Globus pallidus (tissue), 1 donor: ENCODE measurements at regions not wholly inside any gene's neighbourhood (a gene's known extent, or its start where the extent isn't known, plus 50 kb on each side); places are given as distances from the start of the nearest gene placed in this dataset.

Experiments
- DNase-seq: peaks from one replicate; pipeline ENCODE4 v3.0.0-alpha.2; 2015; ENCODE audit warnings: low spot score

DNA sequence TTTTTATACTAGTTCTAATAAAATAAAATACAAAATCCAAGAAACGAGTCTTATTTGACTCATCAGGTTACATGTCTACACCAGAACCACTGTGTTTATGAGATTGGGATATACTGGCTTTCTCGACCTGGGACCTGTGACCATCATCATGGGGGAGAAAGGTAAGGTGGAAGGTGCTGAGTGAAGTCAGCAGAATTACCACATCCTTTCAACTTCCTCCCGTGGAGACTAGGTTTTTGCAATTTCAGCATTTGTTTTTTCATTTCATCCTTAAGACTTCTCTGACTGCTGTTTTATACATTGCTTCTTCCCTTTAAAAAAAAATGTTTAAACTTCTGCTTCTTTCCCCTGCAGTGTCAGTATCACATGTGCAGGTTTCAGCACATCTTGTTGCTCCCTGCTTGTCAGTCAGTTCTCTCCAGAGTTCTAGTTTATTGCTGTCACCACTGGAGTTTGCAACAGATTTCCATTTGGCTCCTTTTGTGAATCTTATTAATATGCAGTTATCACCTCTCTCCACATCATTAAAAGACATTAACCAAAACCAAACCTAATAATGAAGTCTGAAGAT is 60.4 kb upstream of the HAO2 start:
- no peak for DNase-seq

DNA sequence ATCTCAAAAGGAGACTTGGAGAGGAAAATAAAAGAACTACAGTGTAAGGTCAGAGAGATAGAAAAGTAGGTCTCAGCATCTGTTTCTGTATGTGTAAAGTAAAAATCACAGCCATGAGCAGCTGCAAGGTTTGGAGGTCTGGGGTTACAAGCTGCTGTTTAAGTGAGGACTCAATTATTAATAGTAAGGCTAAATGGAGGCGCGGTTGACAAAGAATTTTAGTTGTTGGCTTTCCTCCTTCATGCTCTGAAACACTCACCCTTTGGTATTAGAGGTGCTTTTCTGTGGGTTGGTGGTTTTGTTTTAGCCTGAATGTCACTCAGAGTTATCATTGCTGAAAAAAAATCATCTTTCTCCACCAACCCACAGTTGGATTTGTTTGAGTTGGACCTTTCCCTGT is 59.8 kb upstream of the HAO2 start:
- DNase-seq: no peak

DNA sequence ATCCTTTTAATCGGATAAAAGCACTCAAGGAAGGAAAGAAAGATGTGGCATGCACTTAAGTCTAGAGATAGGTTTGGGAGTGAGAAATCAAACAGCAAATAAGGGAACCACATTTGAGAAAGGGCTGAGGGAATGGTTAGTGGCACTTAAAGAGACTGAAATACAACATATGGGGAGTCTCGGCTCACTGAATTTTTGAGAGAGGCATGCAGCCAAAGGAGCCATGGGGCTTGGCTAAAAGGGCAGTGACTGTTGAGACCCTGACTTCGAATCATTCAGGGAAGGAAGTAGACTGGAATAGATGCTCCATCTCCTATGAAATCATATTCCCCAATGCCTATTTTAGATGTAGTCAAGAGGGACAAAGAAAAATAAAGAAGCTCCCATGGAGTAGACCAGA is 58.3 kb upstream of the HAO2 start:
- DNase-seq: no peak

DNA sequence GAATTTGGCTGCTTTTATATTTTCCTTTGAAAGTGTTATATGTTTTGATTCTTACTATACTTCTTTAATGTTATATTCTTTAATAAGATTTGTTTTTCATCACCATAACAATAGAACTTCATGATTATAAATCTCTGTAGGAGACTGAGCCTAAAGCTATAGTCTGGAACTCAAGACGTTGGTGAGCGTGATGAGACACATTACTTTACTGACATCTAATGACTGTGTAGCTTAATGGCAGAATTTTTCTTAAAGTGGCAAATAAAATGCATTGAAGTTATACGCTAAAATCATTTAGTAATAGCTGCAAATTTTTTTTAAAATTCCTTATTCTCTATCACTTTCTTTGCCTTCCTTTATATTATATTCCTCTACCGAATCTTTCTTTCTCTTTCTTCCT is 56.1 kb upstream of the HAO2 start:
- no peak for DNase-seq

DNA sequence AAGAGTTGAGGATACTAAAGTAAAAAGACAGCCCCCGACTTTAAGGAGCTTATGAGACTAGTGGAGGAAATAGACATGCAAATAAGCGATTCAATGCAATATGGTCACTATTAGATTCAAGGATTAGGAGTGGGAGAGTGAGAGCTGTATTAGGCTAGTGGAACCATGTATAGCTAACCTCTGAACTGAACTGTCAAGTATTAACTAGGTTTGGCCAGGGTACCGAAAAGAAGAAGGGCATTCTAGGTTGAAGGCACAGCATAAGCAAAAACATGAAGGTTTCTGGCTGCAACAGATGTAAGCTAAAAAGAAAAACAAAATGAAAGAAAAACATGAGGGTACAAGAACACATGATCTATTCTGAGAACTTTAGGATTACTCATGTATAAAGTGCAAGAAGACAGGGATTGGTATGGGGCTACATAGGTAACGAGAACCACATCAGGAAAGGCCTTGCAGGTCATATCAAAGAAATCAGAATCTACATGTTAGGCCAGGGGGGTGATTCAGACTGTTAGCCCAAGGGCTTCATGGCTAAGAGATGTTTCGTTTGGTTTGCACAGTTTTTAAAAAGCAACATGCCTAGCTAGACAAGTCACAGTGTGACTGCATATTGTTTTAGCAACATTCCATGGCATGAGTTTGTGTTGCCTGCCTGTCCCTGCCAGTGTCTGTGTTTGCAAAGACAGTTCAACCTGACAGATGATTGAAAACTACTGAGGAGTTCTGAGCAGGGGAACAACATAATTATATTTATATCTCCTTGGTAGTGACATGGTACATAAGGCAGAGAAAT is 54.4 kb upstream of the HAO2 start:
- DNase-seq: no peak

DNA sequence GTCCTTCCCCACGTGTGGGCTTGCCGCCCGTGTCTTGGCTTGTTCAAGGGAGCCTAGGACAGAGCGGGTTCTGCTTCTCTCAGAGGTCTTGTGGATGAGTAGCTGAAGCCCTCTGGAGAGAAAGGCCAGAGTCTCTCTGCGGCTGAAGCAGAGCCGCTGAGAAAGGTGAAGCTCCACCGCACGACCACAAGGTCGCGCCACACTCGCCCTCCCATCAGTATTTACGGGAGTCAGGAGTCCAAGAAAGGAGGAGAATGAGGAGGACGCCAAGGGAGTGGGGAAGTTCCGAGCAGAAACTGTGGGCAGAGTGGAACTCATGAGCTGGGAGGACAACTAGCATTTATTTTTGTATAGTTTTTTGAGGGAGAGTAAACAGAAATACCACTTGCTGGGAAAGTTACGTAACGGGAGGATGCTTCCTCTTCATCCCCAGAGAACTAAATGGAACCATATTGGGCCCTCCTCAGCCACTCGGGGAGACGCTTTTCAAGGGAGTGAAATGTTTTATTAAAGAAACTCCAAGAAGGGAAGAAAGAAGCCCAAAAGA is 51.6 kb upstream of the HAO2 start:
- DNase-seq: no peak

DNA sequence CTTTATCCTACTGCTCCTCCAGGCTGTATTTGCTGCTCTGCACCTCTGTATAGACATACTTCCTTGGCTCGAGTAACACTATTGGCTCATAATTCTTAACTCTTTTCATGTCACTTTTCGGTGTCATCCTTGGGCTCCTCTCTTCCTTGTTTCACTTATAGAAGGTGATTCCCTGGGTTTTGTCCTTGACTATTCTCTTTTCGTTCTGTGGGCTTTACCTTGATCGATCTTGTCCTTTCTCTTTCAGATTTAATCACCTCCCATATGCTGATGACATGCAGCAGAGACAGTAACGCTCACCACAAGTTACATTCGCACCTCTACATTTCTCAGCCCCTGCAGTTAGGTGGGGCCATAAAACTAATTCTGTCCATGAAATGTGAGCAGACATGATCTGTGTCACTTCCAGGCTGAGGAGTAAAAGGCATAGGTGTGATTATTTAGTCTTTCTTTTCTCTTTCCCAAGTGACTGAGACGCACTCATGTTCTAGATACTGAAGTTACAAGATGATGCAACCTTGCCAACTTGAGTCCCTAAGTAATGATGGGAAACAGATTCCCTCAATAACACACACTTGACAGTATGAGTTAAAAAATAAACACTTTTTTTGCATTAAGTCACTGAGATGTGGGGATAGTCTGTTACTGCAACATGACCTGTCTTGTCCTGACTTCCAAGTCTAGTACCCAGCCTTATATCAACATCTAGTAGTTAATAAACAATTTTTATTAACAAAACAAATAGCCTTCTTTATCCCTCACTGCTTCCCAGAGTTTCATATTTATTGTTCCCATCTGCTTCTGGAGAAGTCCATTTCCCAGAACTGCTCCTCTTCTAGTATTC is 49.9 kb upstream of the HAO2 start:
- DNase-seq: no peak
